Right ventricle myocardium superior (tissue), 1 donor: ENCODE measurements at regions not wholly inside any gene's neighbourhood (a gene's known extent, or its start where the extent isn't known, plus 50 kb on each side); places are given as distances from the start of the nearest gene placed in this dataset.
"Not testable (repeated sequence)": the region's sequence is repeated elsewhere in the genome, so short reads cannot be mapped to it uniquely, and the experiment has no call there.

Source experiments
- ATAC-seq: fragments of 200-7000 bp; cut with Tn5 transposase; one replicate; pipeline ENCODE4 v1.9.1; 2020; ENCODE audit warnings: mild to moderate bottlenecking; ENCODE audit not compliant: poor library complexity
- DNase-seq: peaks from one replicate; pipeline ENCODE4 v3.0.0-alpha.2; 2020
- intact Hi-C: fragments of 100-400 bp; cut with DNase I; formaldehyde crosslinking; loops from one replicate; pipeline ENCODE4 v1.11.2; 2022
- donor health status: DM: no; HTN: yes; CAD: no; lungs with severe emphysema.

- no peak for ATAC-seq
- DNase-seq = no peak
- intact Hi-C loops = no loop called here
Measured at GRCh38 chr10:85408388-85408787, 958.2 kb downstream of the GRID1 start.

- ATAC-seq, DNase-seq, intact Hi-C loops: not testable (repeated sequence)
Measured at GRCh38 chr10:85410586-85410985, 956.0 kb downstream of the GRID1 start.

DNA sequence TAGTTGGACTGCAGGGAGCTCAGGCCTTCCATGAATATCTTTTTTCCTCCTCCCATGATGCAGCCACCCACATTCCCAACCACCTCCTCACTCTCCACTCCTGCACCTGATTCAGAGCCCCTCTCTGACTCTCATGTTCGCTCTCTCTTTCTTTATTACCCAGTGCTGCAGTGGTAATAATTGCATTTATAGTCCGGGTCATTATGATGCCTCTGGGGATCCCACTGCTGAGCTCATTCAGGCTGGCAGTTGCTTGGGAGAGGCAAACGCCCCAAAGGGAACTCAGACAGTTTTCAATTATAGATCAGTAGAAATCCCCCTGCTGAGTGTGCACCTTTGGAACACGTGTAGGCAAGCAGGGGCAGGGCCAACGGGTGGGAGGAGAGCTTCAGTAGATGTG, 953.0 kb downstream of the GRID1 start:
- ATAC-seq (no peak), DNase-seq (no peak)
- intact Hi-C loops = no loop called here

GRCh38 chr10:85420501-85421191, 945.9 kb downstream of the GRID1 start:
- DNase-seq (no peak), ATAC-seq (no peak)
- intact Hi-C loops = no loop called here

- intact Hi-C loops = no loop called here
- ATAC-seq (no peak), DNase-seq (no peak)
Measured at GRCh38 chr10:85421421-85421820, 945.2 kb downstream of the GRID1 start.

DNA sequence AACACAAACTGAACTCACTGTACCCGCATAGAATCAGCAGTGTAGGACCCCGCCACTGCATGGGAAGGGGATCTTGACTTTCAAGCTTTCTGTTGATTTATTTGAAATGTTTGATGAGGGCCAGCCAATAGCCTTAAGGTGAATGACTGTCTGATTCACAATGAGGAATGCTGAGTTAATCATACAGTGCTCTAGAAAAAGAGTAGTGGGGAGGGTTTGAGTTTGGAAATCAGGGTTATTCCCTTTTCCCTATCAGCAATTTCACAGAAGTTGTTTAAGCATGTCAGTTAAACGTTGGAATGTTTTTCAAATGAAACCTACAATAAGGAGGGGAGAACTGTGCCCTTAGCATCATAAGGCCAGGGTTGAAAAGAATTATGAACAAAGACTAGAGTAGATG, 937.5 kb downstream of the GRID1 start:
- no peak for ATAC-seq
- intact Hi-C loops = no loop called here
- DNase-seq = no peak

DNA sequence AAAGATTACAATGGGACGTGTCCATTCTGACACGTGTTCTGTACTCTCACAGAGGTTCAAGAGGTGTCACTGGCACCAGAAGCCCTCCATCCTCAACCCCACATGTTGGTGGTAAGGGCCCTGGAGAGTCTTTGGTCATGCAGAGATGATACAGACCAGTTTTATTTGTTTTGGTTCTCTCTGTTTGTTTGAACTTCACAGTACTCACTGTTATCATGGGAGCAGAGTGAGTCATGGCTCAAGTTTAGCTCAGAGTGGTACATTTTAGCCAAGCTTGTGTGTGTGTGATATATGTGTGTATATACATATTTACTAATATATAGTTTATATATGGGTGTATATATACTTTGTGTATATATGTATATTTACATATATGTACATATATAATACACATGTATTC, 935.6 kb downstream of the GRID1 start:
- no peak for DNase-seq
- no peak for ATAC-seq

GRCh38 chr10:85433248-85433647, 933.3 kb downstream of the GRID1 start:
- ATAC-seq (no peak), DNase-seq (no peak)
- intact Hi-C loops = no loop called here

More for the DNA sequence above, 935.6 kb downstream of the GRID1 start:
- intact Hi-C loops = no loop called here

DNA sequence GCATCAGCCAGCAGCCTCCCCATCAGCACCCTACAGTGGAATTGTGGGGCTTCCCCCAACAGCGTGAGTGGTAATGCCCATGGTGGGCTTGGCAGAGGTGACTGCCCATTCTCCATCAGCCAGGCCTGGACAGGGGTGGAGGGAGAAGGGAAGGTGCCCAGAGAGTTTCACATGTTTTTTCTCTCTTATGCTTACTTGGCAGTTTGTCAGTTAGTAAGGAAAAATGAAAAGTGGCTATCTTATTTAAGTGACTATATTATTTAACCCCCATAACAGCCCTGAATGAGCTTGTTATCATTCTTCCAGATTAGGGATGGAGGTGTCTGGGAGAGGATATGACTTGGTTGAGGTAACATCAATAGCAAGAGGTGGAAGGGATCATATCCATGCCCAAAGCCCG, 921.7 kb downstream of the GRID1 start:
- intact Hi-C loops = no loop called here
- ATAC-seq = no peak
- DNase-seq = no peak

DNA sequence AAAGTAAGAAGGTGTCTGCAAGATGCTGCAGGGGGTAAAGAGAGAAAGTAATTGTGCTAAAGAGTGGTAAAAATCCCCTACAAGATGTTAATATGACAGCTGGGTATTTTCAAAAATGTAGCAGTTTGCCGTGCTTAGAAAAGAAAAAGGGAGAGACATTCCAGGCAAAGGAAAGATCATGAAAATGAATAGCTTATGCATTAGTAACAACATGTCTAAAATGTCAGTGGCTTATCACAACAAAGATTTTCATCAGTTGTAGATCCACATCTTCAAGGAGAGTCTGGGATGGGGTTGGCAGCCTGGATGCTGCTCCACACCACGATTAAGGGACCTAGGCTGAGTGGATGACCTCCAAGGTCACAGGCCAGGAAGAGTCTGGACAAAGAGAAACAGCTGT, 920.9 kb downstream of the GRID1 start:
- ATAC-seq = no peak
- DNase-seq = no peak
- intact Hi-C loops = no loop called here

- ATAC-seq = no peak
- intact Hi-C loops = no loop called here
Measured at GRCh38 chr10:85446827-85447226, 919.8 kb downstream of the GRID1 start.

DNA sequence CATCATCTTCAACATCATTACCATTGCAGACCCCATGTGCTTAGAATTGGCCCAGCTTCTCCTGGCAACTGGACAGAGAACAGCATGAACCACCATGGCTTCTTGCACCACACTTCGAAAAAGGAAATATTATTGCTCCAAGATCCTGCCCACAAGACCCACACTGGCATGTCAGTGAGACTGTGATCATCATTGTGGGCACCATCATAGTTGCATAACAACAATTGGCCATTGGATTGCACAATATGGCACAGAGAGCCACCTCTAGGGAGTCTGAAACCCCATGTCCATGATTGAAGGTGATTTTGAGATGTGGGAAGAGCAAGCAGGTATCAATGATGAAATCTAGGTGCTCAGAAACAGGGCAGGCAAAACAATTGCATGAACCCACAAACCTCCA, 918.9 kb downstream of the GRID1 start:
- DNase-seq = no peak
- ATAC-seq = no peak
- intact Hi-C loops = no loop called here

More at GRCh38 chr10:85446827-85447226, 919.8 kb downstream of the GRID1 start:
- no peak for DNase-seq

- no peak for DNase-seq
- ATAC-seq = no peak
- intact Hi-C loops = no loop called here
Measured at GRCh38 chr10:85448716-85449115, 917.9 kb downstream of the GRID1 start.

DNA sequence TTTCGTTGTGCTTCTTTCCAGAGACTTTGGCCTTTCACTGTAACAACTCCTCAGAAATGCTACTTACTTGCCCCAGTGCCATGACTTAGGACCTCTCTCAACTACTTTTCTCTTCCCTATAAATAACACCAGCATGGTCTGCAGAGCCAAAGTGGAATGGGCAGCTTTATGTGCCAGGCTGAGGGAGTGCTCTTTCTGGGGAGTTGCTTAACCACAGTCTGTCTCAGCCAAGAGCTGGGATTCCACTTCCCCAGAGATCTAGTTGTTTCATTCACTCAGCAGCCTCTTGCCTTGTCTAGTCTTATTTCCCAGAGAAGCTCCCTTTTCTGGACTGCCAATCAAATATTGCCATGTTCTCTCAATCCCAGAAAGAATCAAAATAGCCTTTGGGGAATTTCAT, 912.2 kb downstream of the GRID1 start:
- intact Hi-C loops = no loop called here
- no peak for DNase-seq
- ATAC-seq = no peak

GRCh38 chr10:85457191-85457590, 909.4 kb downstream of the GRID1 start:
- intact Hi-C loops = no loop called here

GRCh38 chr10:85458324-85458723, 908.3 kb downstream of the GRID1 start:
- ATAC-seq = no peak
- DNase-seq = no peak
- intact Hi-C loops = no loop called here

More at GRCh38 chr10:85457191-85457590, 909.4 kb downstream of the GRID1 start:
- no peak for ATAC-seq
- no peak for DNase-seq

GRCh38 chr10:85459906-85460305, 906.7 kb downstream of the GRID1 start:
- DNase-seq (no peak), ATAC-seq (no peak)
- intact Hi-C loops = no loop called here

- DNase-seq (no peak), ATAC-seq (no peak)
- intact Hi-C loops = no loop called here
Measured at GRCh38 chr10:85464336-85464735, 902.3 kb downstream of the GRID1 start.

- intact Hi-C loops = no loop called here
Measured at GRCh38 chr10:85477979-85478378, 888.6 kb downstream of the GRID1 start.

GRCh38 chr10:85490431-85490830, 876.2 kb downstream of the GRID1 start:
- intact Hi-C loops = no loop called here
- DNase-seq = no peak
- no peak for ATAC-seq

More at GRCh38 chr10:85477979-85478378, 888.6 kb downstream of the GRID1 start:
- DNase-seq = no peak
- ATAC-seq = no peak

GRCh38 chr10:85491652-85492051, 874.9 kb downstream of the GRID1 start:
- intact Hi-C loops = no loop called here

More at GRCh38 chr10:85491652-85492051, 874.9 kb downstream of the GRID1 start:
- no peak for ATAC-seq
- DNase-seq = no peak
